HL-60 (cell line): ENCODE measurements at regions not wholly inside any gene's neighbourhood (a gene's known extent, or its start where the extent isn't known, plus 50 kb on each side); places are given as distances from the start of the nearest gene placed in this dataset.

Experiments used
- DNase-seq, 2 experiments: peaks; one replicate each; pipeline ENCODE4 v3.0.0-alpha.2; 2010 to 2020; ENCODE audit warnings: low read depth in 1 of 2, low spot score in 1 of 2
- H3K27ac ChIP-seq: fragments of 250-450 bp; sonication (Bioruptor Pico); replicated peaks from 2 replicates; pipeline ENCODE4 v1.5.1; 2020; ENCODE audit warnings: mild to moderate bottlenecking, moderate library complexity
- H3K27me3 ChIP-seq: fragments of 250-450 bp; sonication (Bioruptor Pico); 2 replicates; pipeline ENCODE4 v1.5.1; 2021; ENCODE audit warnings: mild to moderate bottlenecking, moderate library complexity; ENCODE audit not compliant: insufficient read depth, poor library complexity, severe bottlenecking
- H3K4me3 ChIP-seq: replicated peaks from 2 replicates; pipeline ENCODE4 v1.5.1; 2011; ENCODE audit warnings: mild to moderate bottlenecking, control low read depth, low read length; ENCODE audit not compliant: insufficient read depth
- GABPA ChIP-seq: IDR thresholded peaks from 2 replicates; pipeline ENCODE4 v1.6.1; 2012; ENCODE audit warnings: low read depth
- POLR2AphosphoS5 ChIP-seq: IDR thresholded peaks from 2 replicates; pipeline ENCODE4 v1.6.1; 2012; ENCODE audit warnings: low read depth
- SPI1 ChIP-seq: IDR thresholded peaks from 2 replicates; pipeline ENCODE4 v1.6.1; 2012; ENCODE audit warnings: low read depth, mild to moderate bottlenecking, borderline replicate concordance
- TF ChIP-seq, protein P1 (sequence below): IDR thresholded peaks from one replicate; pipeline ENCODE4 v1.5.1; 2011; ENCODE audit warnings: low read length, control low read depth, inconsistent platforms; ENCODE audit not compliant: insufficient read depth
- TF ChIP-seq, protein P2 (sequence below): IDR thresholded peaks from 2 replicates; pipeline ENCODE4 v1.6.1; 2012; ENCODE audit warnings: low read depth; ENCODE audit not compliant: insufficient replicate concordance

DNA sequence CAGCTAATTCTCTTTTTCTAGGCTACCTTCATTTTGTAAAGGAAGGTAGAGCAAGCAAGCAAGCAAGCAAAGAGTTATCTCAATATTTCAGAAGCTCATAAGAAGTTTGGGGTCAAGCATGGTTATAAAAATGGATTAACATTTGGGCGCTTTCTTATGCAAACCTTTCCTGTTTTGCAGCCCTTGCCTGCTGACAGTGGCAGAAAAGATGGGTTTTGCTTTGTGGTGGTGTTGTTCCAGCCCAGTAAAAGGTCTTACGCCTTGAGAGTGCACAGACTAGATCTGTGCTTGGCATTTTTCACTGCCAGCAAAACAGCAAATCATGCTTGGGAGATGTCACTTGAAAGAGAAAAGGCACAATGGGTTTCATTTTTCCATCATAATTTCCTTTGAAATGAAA is 1320.6 kb upstream of the CELF4 start:
- TF ChIP-seq, protein P1, sequence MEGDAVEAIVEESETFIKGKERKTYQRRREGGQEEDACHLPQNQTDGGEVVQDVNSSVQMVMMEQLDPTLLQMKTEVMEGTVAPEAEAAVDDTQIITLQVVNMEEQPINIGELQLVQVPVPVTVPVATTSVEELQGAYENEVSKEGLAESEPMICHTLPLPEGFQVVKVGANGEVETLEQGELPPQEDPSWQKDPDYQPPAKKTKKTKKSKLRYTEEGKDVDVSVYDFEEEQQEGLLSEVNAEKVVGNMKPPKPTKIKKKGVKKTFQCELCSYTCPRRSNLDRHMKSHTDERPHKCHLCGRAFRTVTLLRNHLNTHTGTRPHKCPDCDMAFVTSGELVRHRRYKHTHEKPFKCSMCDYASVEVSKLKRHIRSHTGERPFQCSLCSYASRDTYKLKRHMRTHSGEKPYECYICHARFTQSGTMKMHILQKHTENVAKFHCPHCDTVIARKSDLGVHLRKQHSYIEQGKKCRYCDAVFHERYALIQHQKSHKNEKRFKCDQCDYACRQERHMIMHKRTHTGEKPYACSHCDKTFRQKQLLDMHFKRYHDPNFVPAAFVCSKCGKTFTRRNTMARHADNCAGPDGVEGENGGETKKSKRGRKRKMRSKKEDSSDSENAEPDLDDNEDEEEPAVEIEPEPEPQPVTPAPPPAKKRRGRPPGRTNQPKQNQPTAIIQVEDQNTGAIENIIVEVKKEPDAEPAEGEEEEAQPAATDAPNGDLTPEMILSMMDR: no peak
- TF ChIP-seq POLR2AphosphoS5 (no peak), GABPA (no peak), SPI1 (no peak)
- TF ChIP-seq, protein P2, sequence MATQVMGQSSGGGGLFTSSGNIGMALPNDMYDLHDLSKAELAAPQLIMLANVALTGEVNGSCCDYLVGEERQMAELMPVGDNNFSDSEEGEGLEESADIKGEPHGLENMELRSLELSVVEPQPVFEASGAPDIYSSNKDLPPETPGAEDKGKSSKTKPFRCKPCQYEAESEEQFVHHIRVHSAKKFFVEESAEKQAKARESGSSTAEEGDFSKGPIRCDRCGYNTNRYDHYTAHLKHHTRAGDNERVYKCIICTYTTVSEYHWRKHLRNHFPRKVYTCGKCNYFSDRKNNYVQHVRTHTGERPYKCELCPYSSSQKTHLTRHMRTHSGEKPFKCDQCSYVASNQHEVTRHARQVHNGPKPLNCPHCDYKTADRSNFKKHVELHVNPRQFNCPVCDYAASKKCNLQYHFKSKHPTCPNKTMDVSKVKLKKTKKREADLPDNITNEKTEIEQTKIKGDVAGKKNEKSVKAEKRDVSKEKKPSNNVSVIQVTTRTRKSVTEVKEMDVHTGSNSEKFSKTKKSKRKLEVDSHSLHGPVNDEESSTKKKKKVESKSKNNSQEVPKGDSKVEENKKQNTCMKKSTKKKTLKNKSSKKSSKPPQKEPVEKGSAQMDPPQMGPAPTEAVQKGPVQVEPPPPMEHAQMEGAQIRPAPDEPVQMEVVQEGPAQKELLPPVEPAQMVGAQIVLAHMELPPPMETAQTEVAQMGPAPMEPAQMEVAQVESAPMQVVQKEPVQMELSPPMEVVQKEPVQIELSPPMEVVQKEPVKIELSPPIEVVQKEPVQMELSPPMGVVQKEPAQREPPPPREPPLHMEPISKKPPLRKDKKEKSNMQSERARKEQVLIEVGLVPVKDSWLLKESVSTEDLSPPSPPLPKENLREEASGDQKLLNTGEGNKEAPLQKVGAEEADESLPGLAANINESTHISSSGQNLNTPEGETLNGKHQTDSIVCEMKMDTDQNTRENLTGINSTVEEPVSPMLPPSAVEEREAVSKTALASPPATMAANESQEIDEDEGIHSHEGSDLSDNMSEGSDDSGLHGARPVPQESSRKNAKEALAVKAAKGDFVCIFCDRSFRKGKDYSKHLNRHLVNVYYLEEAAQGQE: no peak
- no peaks in the 10 kb centered on the region for H3K27me3 ChIP-seq
- no peak overlapping the region for H3K27ac ChIP-seq
- no peak for DNase-seq
- no peak overlapping the region for H3K4me3 ChIP-seq

- DNase-seq: no peak
- H3K27ac ChIP-seq: no peak overlapping the region
- TF ChIP-seq, protein P2: no peak
- no peak for TF ChIP-seq SPI1
- no peak for TF ChIP-seq GABPA
- no peak for TF ChIP-seq POLR2AphosphoS5
- TF ChIP-seq, protein P1: no peak
- H3K27me3 ChIP-seq: no peaks in the 10 kb centered on the region
- H3K4me3 ChIP-seq: no peak overlapping the region
These were observed 1318.5 kb upstream of the CELF4 start for GRCh38 chr18:38884050-38884449.

- H3K27ac ChIP-seq: no peak overlapping the region
- DNase-seq: no peak
- TF ChIP-seq, protein P1: no peak
- TF ChIP-seq GABPA: no peak
- TF ChIP-seq POLR2AphosphoS5: no peak
- no peaks in the 10 kb centered on the region for H3K27me3 ChIP-seq
- no peak overlapping the region for H3K4me3 ChIP-seq
These were observed 1317.5 kb upstream of the CELF4 start for GRCh38 chr18:38883111-38883510.

DNA sequence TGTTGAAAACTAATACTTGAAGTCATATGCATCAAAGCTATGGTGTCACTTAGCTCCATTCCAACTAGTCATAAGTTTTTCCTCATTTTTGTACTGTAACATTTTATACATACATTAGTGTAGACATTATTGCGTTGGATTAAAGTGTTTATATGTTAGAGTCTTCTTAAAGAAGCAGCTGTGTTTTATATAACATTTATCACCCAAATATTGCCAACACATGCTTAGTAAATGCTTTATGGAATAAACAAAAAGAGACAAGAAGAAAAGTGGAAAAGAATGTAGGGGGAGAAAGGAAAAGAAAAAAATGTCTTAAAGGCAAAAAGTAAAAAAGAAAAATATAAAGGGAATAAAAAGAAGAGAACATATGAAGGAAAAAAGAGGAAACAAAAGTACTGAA is 1314.3 kb upstream of the CELF4 start:
- Histone ChIP-seq H3K27ac (no peak overlapping the region), H3K27me3 (no peaks in the 10 kb centered on the region), H3K4me3 (no peak overlapping the region)
- no peak for DNase-seq
- no peak for TF ChIP-seq GABPA
- TF ChIP-seq, protein P1: no peak
- no peak for TF ChIP-seq SPI1
- TF ChIP-seq POLR2AphosphoS5: no peak
- TF ChIP-seq, protein P2: no peak
